Progenitor cell of endocrine pancreas (in vitro differentiated cells): ENCODE measurements at regions not wholly inside any gene's neighbourhood (a gene's known extent, or its start where the extent isn't known, plus 50 kb on each side); places are given as distances from the start of the nearest gene placed in this dataset.
A peak's percentile ranks its signal among the peaks of the same experiment; 100 is the strongest.

ENCODE experiments used
- DNase-seq: peaks from one replicate; pipeline ENCODE4 v3.0.0; 2021; ENCODE audit warnings: low spot score; ENCODE audit not compliant: unreplicated experiment
- H3K27ac Mint-ChIP-seq: 2 replicates; pipeline ENCODE4 v1.8.0; 2021; ENCODE audit warnings: mild to moderate bottlenecking, moderate library complexity, mixed read lengths
- H3K27me3 Mint-ChIP-seq: 2 replicates; pipeline ENCODE4 v1.8.0; 2021; ENCODE audit warnings: mixed read lengths
- H3K36me3 Mint-ChIP-seq: 2 replicates; pipeline ENCODE4 v1.8.0; 2022; ENCODE audit warnings: mixed read lengths; ENCODE audit not compliant: insufficient read depth
- H3K4me1 Mint-ChIP-seq: 2 replicates; pipeline ENCODE4 v1.8.0; 2021; ENCODE audit warnings: low read depth, mixed read lengths
- H3K4me3 Mint-ChIP-seq: 2 replicates; pipeline ENCODE4 v1.8.0; 2021; ENCODE audit warnings: low read depth, mild to moderate bottlenecking, moderate library complexity, mixed read lengths
- H3K9me3 Mint-ChIP-seq: 2 replicates; pipeline ENCODE4 v1.8.0; 2021; ENCODE audit warnings: low read depth, mixed read lengths
- TF ChIP-seq, protein P1 (sequence below): fragments of 200-600 bp; sonication (generic); IDR thresholded peaks from one replicate; pipeline ENCODE4 v1.5.0; 2021; ENCODE audit warnings: antibody characterized with exemption, mild to moderate bottlenecking; ENCODE audit not compliant: unreplicated experiment

- DNase-seq, result no peak
- TF ChIP-seq, protein P1, sequence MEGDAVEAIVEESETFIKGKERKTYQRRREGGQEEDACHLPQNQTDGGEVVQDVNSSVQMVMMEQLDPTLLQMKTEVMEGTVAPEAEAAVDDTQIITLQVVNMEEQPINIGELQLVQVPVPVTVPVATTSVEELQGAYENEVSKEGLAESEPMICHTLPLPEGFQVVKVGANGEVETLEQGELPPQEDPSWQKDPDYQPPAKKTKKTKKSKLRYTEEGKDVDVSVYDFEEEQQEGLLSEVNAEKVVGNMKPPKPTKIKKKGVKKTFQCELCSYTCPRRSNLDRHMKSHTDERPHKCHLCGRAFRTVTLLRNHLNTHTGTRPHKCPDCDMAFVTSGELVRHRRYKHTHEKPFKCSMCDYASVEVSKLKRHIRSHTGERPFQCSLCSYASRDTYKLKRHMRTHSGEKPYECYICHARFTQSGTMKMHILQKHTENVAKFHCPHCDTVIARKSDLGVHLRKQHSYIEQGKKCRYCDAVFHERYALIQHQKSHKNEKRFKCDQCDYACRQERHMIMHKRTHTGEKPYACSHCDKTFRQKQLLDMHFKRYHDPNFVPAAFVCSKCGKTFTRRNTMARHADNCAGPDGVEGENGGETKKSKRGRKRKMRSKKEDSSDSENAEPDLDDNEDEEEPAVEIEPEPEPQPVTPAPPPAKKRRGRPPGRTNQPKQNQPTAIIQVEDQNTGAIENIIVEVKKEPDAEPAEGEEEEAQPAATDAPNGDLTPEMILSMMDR, result no peak
- no peak overlapping the region for H3K4me3 Mint-ChIP-seq
- H3K36me3 Mint-ChIP-seq, result no peaks in the 10 kb centered on the region
- H3K27ac Mint-ChIP-seq, result no peak overlapping the region
- no peaks in the 10 kb centered on the region for H3K9me3 Mint-ChIP-seq
- H3K4me1 Mint-ChIP-seq, result peaks cover 7% of the 10 kb centered on the region
- peaks cover 14% of the 10 kb centered on the region for H3K27me3 Mint-ChIP-seq
Measured at GRCh38 chr10:128837478-128837877, 629.6 kb upstream of the MGMT start.

DNA sequence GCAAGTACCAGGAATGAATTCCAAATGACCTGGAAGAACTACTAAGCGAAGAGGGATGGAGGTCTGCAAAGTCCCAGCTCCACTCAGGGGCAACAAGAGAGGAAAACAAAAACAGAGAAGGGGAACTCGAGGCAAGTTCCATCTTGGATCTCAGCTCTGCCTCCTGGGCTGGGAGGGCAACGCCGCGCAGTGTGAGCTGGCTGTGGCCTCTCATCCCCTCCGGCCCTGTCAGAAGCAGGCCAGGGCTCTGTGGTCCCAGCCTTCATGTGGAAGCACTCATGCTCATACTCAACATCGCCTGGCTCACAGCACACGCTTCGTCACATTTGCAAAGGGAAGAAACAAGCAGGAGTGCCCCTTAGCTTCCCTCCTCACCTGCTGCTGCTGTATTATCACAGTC is 627.9 kb upstream of the MGMT start:
- peaks cover 8% of the 10 kb centered on the region for H3K4me1 Mint-ChIP-seq
- no peaks in the 10 kb centered on the region for H3K9me3 Mint-ChIP-seq
- peaks cover 11% of the 10 kb centered on the region for H3K27me3 Mint-ChIP-seq
- TF ChIP-seq, protein P1, result no peak
- no peak overlapping the region for H3K4me3 Mint-ChIP-seq
- no peaks in the 10 kb centered on the region for H3K36me3 Mint-ChIP-seq
- no peak overlapping the region for H3K27ac Mint-ChIP-seq
- no peak for DNase-seq

DNA sequence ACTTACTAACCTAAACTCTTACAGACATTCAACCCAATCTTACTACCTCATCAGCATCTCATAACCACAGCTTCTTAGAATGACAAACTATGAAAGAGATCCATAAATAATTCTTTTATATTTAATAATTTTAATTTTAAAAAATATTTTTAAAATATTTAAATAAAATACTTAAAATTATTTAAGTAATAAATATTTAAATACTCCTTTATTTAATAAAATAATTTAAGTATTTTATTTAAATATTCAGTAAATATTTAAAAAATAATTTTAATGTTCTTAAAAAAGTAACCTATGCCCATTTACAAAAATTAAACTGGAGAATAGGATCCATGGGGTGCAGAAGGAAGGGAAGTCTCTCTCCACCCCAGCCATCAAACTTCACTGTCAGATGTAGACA is 627.3 kb upstream of the MGMT start:
- Mint-ChIP-seq H3K27ac (no peak overlapping the region), H3K9me3 (no peaks in the 10 kb centered on the region), H3K27me3 (peaks cover 11% of the 10 kb centered on the region), H3K4me1 (peaks cover 8% of the 10 kb centered on the region), H3K36me3 (no peaks in the 10 kb centered on the region), H3K4me3 (no peak overlapping the region)
- DNase-seq, result no peak
- TF ChIP-seq, protein P1, result no peak

- TF ChIP-seq, protein P1, result peak; percentile 32
- DNase-seq, result no peak
- Mint-ChIP-seq H3K4me3 (no peak overlapping the region), H3K27ac (no peak overlapping the region), H3K36me3 (no peaks in the 10 kb centered on the region), H3K4me1 (peaks cover 8% of the 10 kb centered on the region), H3K9me3 (no peaks in the 10 kb centered on the region), H3K27me3 (peaks cover 13% of the 10 kb centered on the region)
Measured at GRCh38 chr10:128843972-128844371, 623.1 kb upstream of the MGMT start.

DNA sequence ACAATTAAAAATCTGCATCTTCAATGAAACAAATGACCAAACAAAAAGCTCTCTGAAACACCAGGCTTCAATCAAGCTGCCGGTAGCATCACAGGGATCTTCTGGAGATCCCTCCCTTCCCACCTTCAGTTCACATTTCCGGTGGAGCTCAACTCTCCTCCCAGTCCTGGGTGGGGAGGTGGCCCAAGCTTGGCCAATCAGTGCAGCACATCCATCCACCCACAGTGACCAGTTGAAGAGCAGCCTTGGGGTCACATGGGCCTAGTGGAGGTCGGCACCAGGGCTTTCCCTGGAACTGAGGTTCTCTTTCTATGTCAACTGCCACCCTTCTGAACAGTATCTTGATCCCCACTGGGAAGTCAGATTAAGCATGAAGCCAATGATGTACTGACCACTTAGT is 620.1 kb upstream of the MGMT start:
- Mint-ChIP-seq H3K9me3 (no peaks in the 10 kb centered on the region), H3K4me1 (peaks cover 6% of the 10 kb centered on the region)

More for the DNA sequence above, 620.1 kb upstream of the MGMT start:
- no peak for DNase-seq
- Mint-ChIP-seq H3K4me3 (no peak overlapping the region), H3K27me3 (peaks cover 30% of the 10 kb centered on the region), H3K27ac (no peak overlapping the region), H3K36me3 (no peaks in the 10 kb centered on the region)
- TF ChIP-seq, protein P1, result no peak
